GM12878 (cell line): ENCODE measurements at regions not wholly inside any gene's neighbourhood (a gene's known extent, or its start where the extent isn't known, plus 50 kb on each side); places are given as distances from the start of the nearest gene placed in this dataset.

ENCODE experiments used
- ATAC-seq: fragments of 200-7000 bp; cut with Tn5 transposase; 3 replicates; pipeline ENCODE4 v1.9.1; 2020; ENCODE audit warnings: mild to moderate bottlenecking, moderate library complexity
- BruUV-seq: library from RNA; stranded (reverse); fragments of 400-500 nt; replicated peaks from 2 replicates; lab custom pipeline; 2021; lab: Mats Ljungman, UMichigan
- CTCF ChIA-PET: fragments of 300-600 bp; sonication (Branson Sonifier 250); formaldehyde crosslinking; extraction: SDS; loops from one replicate; lab custom pipeline; 2021; ENCODE audit warnings: inconsistent platforms; lab: Yijun Ruan, JAX
- POLR2A ChIA-PET: fragments of 350-600 bp; formaldehyde crosslinking; extraction: SDS; loops from one replicate; lab custom pipeline; 2021; ENCODE audit warnings: inconsistent platforms; lab: Charles Lee
- RAD21 ChIA-PET: fragments of 300-600 bp; sonication (Branson Sonifier 250); formaldehyde crosslinking; loops from one replicate; lab custom pipeline; 2023; ENCODE audit warnings: antibody characterized with exemption; ENCODE audit not compliant: unreplicated experiment; lab: Charles Lee
- SMC1A ChIA-PET: fragments of 300-600 bp; sonication (Branson Sonifier 250); formaldehyde crosslinking; loops from one replicate; lab custom pipeline; 2023; ENCODE audit not compliant: unreplicated experiment, uncharacterized antibody; lab: Charles Lee
- DNase-seq: peaks from one replicate; pipeline ENCODE4 v3.0.0-alpha.2; 2011; ENCODE audit warnings: low read depth, low spot score
- FAIRE-seq: peaks from 3 replicates; lab custom pipeline; 2011; peaks lifted over from hg19 to GRCh38; lab: Jason Lieb, UNC
- H2AFZ ChIP-seq: 2 replicates; pipeline ENCODE4 v1.6.0; 2011; ENCODE audit warnings: low read depth, low read length, control low read depth; ENCODE audit not compliant: control insufficient read depth
- H3K27ac ChIP-seq: 2 replicates; pipeline ENCODE4 v1.5.1; 2011; ENCODE audit warnings: control low read depth; ENCODE audit not compliant: control insufficient read depth, insufficient read depth
- H3K27me3 ChIP-seq, 2 experiments: replicated peaks in 1 of 2; 2 replicates each; pipeline versions ENCODE4 v1.6.0 to v1.6.1; 2011; ENCODE audit warnings: low read length in 1 of 2; ENCODE audit not compliant: control insufficient read depth in 2 of 2, insufficient read depth in 2 of 2
- H3K36me3 ChIP-seq, 2 experiments: 2 replicates each; pipeline ENCODE4 v1.5.1; 2011; ENCODE audit warnings: low read length in 1 of 2; ENCODE audit not compliant: control insufficient read depth in 2 of 2, insufficient read depth in 2 of 2
- H3K4me1 ChIP-seq: 2 replicates; pipeline ENCODE4 v1.6.1; 2011; ENCODE audit warnings: mild to moderate bottlenecking, low read length, moderate library complexity, mixed read lengths; ENCODE audit not compliant: control insufficient read depth, insufficient read depth
- H3K4me2 ChIP-seq: 2 replicates; pipeline ENCODE4 v1.6.0; 2011; ENCODE audit warnings: control low read depth; ENCODE audit not compliant: control insufficient read depth, insufficient read depth
- H3K4me3 ChIP-seq: fragments of 200-600 bp; sonication (generic); 2 replicates; pipeline ENCODE4 v1.5.1; 2016
- H3K79me2 ChIP-seq: 2 replicates; pipeline ENCODE4 v1.6.0; 2011; ENCODE audit warnings: low read length; ENCODE audit not compliant: control insufficient read depth, insufficient read depth
- H3K9ac ChIP-seq: 2 replicates; pipeline ENCODE4 v1.8.0; 2011; ENCODE audit warnings: low read length, control low read depth, mixed read lengths; ENCODE audit not compliant: control insufficient read depth, insufficient read depth
- H3K9me3 ChIP-seq: replicated peaks from 3 replicates; pipeline ENCODE4 v1.5.1; 2011; ENCODE audit warnings: mild to moderate bottlenecking, low read length; ENCODE audit not compliant: control insufficient read depth, insufficient read depth
- H4K20me1 ChIP-seq: 2 replicates; pipeline ENCODE4 v1.6.0; 2011; ENCODE audit not compliant: control insufficient read depth, insufficient read depth
- ATF3 ChIP-seq: IDR thresholded peaks from 2 replicates; pipeline ENCODE4 v1.6.1; 2011; ENCODE audit warnings: low read depth, mild to moderate bottlenecking, low read length, moderate library complexity, borderline replicate concordance; ENCODE audit errors: extremely low read depth
- HCFC1 ChIP-seq: fragments of 150-350 bp; IDR thresholded peaks from 2 replicates; pipeline ENCODE4 v1.6.1; 2014; ENCODE audit warnings: low read length
- IKZF2 ChIP-seq, 2 experiments: fragments of 450-650 bp; IDR thresholded peaks; 2 replicates each; pipeline ENCODE4 v1.6.1; 2017; ENCODE audit warnings: mild to moderate bottlenecking in 2 of 2, moderate library complexity in 2 of 2
- JUNB ChIP-seq: IDR thresholded peaks from 2 replicates; pipeline ENCODE4 v1.6.1; 2016; ENCODE audit warnings: antibody characterized with exemption, mild to moderate bottlenecking
- NBN ChIP-seq: fragments of 450-650 bp; IDR thresholded peaks from 2 replicates; pipeline ENCODE4 v1.6.1; 2016
- NKRF ChIP-seq: fragments of 450-650 bp; conservative IDR thresholded peaks from 2 replicates; pipeline ENCODE4 v1.6.1; 2017; ENCODE audit warnings: mild to moderate bottlenecking, moderate library complexity
- RBBP5 ChIP-seq: fragments of 200-600 bp; sonication (generic); conservative IDR thresholded peaks from 2 replicates; pipeline ENCODE4 v1.6.1; 2016
- REST ChIP-seq: IDR thresholded peaks from 2 replicates; pipeline ENCODE4 v1.6.1; 2012; ENCODE audit warnings: mild to moderate bottlenecking, low read depth, low read length
- WRNIP1 ChIP-seq: IDR thresholded peaks from 2 replicates; pipeline ENCODE4 v1.6.1; 2011; ENCODE audit warnings: low read depth, low read length, improper control_type of control experiment, borderline replicate concordance
- YBX1 ChIP-seq: fragments of 450-650 bp; IDR thresholded peaks from 2 replicates; pipeline ENCODE4 v1.6.1; 2016; ENCODE audit warnings: antibody characterized with exemption
- ZBTB33 ChIP-seq: fragments of 450-650 bp; IDR thresholded peaks from 2 replicates; pipeline ENCODE4 v1.6.1; 2017; ENCODE audit warnings: mild to moderate bottlenecking
- WGBS: methylation state at CpG from one replicate; pipeline ENCODE4 v1.1.6; 2016; ENCODE audit warnings: low lambda C conversion rate; ENCODE audit not compliant: insufficient replicate concordance, insufficient coverage; ENCODE audit errors: missing lambda C conversion rate; 5-methylcytosine and 5-hydroxymethylcytosine counted together
- in situ Hi-C: fragments of 300-500 bp; cut with MboI; formaldehyde crosslinking; loops from 9 replicates; pipeline ENCODE4 v1.14.3; 2018; ENCODE audit warnings: mixed read lengths
- intact Hi-C: fragments of 100-400 bp; cut with micrococcal nuclease; formaldehyde crosslinking; loops from one replicate; pipeline ENCODE4 v1.14.2; 2022; ENCODE audit not compliant: unreplicated experiment

GRCh38 chr18:43662657-43663056, 385.4 kb upstream of the SYT4 start:
- no peak for TF ChIP-seq JUNB
- TF ChIP-seq IKZF2 (IDR thresholded peaks at IDR 0.05), result no peak
- TF ChIP-seq HCFC1, result no peak
- TF ChIP-seq ATF3, result no peak
- TF ChIP-seq NKRF, result no peak
- no peak for TF ChIP-seq YBX1
- no peak for TF ChIP-seq REST
- no peak for TF ChIP-seq ZBTB33
- TF ChIP-seq RBBP5, result no peak
- TF ChIP-seq NBN, result no peak
- TF ChIP-seq WRNIP1, result no peak
- intact Hi-C loops, result no loop called here
- BruUV-seq, result no TSS peak
- DNase-seq (no peak), FAIRE-seq (no peak), ATAC-seq (no peak)
- Histone ChIP-seq H4K20me1 (no peaks in the 10 kb centered on the region), H3K9me3 (no peaks in the 10 kb centered on the region), H3K9ac (no peak overlapping the region), H3K4me3 (no peak overlapping the region), H3K4me1 (no peaks in the 10 kb centered on the region), H3K4me2 (no peak overlapping the region), H3K36me3 (no peaks in the 10 kb centered on the region), H2AFZ (no peak overlapping the region), H3K27me3 (no peaks in the 10 kb centered on the region), H3K27ac (no peak overlapping the region), H3K79me2 (no peaks in the 10 kb centered on the region)
- WGBS, result 25% methylated on average over 4 of the region's 4 CpGs
- ChIA-PET RAD21 (no interaction called here), POLR2A (no interaction called here), SMC1A (interaction anchor here (1.2 to 1.9 kb wide), 2 partner anchors 15 to 17 kb away, joined by 3 to 4 read pairs; no protein-coding TSS in a partner anchor), CTCF (no interaction called here)
- in situ Hi-C loops, result no loop called here
